GM23338 (cell line): ENCODE measurements at regions not wholly inside any gene's neighbourhood (a gene's known extent, or its start where the extent isn't known, plus 50 kb on each side); places are given as distances from the start of the nearest gene placed in this dataset.

Experiments used
- ATAC-seq: fragments of 200-7000 bp; cut with Tn5 transposase; 3 replicates; pipeline ENCODE4 v1.9.1; 2020
- DNase-seq: peaks from one replicate; pipeline ENCODE4 v3.0.0-alpha.2; 2015; ENCODE audit warnings: low spot score
- H2AFZ ChIP-seq: fragments of 200-600 bp; sonication (generic); 2 replicates; pipeline ENCODE4 v1.8.0; 2016; ENCODE audit warnings: antibody characterized with exemption, mild to moderate bottlenecking, moderate library complexity
- H3F3A ChIP-seq: fragments of 200-600 bp; sonication (generic); replicated peaks from 2 replicates; pipeline ENCODE4 v1.8.0; 2017; ENCODE audit warnings: antibody characterized with exemption, mixed run types, low read depth
- H3K27ac ChIP-seq: fragments of 200-600 bp; sonication (generic); 2 replicates; pipeline ENCODE4 v1.6.1; 2016; ENCODE audit warnings: low read depth
- H3K27me3 ChIP-seq: fragments of 200-600 bp; sonication (generic); 2 replicates; pipeline ENCODE4 v1.8.0; 2016; ENCODE audit warnings: mild to moderate bottlenecking, mixed run types, moderate library complexity; ENCODE audit not compliant: insufficient read depth
- H3K36me3 ChIP-seq: fragments of 200-600 bp; sonication (generic); 2 replicates; pipeline ENCODE4 v1.8.0; 2016; ENCODE audit warnings: mild to moderate bottlenecking; ENCODE audit not compliant: insufficient read depth
- H3K4me1 ChIP-seq: fragments of 200-600 bp; sonication (generic); 2 replicates; pipeline ENCODE4 v1.8.0; 2016; ENCODE audit warnings: mild to moderate bottlenecking, moderate library complexity; ENCODE audit not compliant: insufficient read depth
- H3K4me2 ChIP-seq: fragments of 200-600 bp; sonication (generic); 2 replicates; pipeline ENCODE4 v1.7.1; 2017; ENCODE audit warnings: mixed run types
- H3K4me3 ChIP-seq: fragments of 200-600 bp; sonication (generic); 2 replicates; pipeline ENCODE4 v1.6.1; 2016; ENCODE audit warnings: mixed run types
- H3K79me2 ChIP-seq: fragments of 200-600 bp; sonication (generic); replicated peaks from 2 replicates; pipeline ENCODE4 v1.8.0; 2017; ENCODE audit warnings: mild to moderate bottlenecking; ENCODE audit not compliant: insufficient read depth
- H3K9me2 ChIP-seq: fragments of 200-600 bp; sonication (generic); 2 replicates; pipeline ENCODE4 v1.8.0; 2017; ENCODE audit not compliant: insufficient read depth
- H4K20me1 ChIP-seq: fragments of 200-600 bp; sonication (generic); replicated peaks from 2 replicates; pipeline ENCODE4 v1.8.0; 2017; ENCODE audit warnings: mild to moderate bottlenecking; ENCODE audit not compliant: insufficient read depth
- H3K27ac Mint-ChIP-seq: 2 replicates; pipeline ENCODE4 v1.8.0; 2020; ENCODE audit warnings: inconsistent platforms, mild to moderate bottlenecking, moderate library complexity, mixed read lengths
- H3K27me3 Mint-ChIP-seq: 3 replicates; pipeline ENCODE4 v1.8.0; 2022; ENCODE audit warnings: low read depth, mild to moderate bottlenecking, moderate library complexity, mixed read lengths, inconsistent platforms; ENCODE audit not compliant: insufficient read depth, poor library complexity
- H3K36me3 Mint-ChIP-seq: 3 replicates; pipeline ENCODE4 v1.8.0; 2021; ENCODE audit warnings: low read depth, mild to moderate bottlenecking, inconsistent platforms, moderate library complexity, mixed read lengths
- H3K4me1 Mint-ChIP-seq: 3 replicates; pipeline ENCODE4 v1.8.0; 2020; ENCODE audit warnings: mild to moderate bottlenecking, inconsistent platforms, mixed read lengths
- H3K4me3 Mint-ChIP-seq: 3 replicates; pipeline ENCODE4 v1.8.0; 2021; ENCODE audit warnings: moderate library complexity, mild to moderate bottlenecking, inconsistent platforms, mixed read lengths
- H3K9me3 Mint-ChIP-seq: 3 replicates; pipeline ENCODE4 v1.8.0; 2020; ENCODE audit warnings: moderate library complexity, mild to moderate bottlenecking, inconsistent platforms, mixed read lengths
- CREB1 ChIP-seq: fragments of 250-450 bp; sonication (Bioruptor Pico); IDR thresholded peaks from 2 replicates; pipeline ENCODE4 v1.5.0; 2020; ENCODE audit warnings: low read depth, mild to moderate bottlenecking, moderate library complexity
- EZH2 ChIP-seq: fragments of 200-600 bp; sonication (generic); IDR thresholded peaks from one replicate; pipeline ENCODE4 v1.8.0; 2017; ENCODE audit warnings: antibody characterized with exemption, mild to moderate bottlenecking, low read depth; ENCODE audit not compliant: unreplicated experiment
- EZH2phosphoT487 ChIP-seq: fragments of 200-600 bp; sonication (generic); IDR thresholded peaks from one replicate; pipeline ENCODE4 v1.8.1; 2018; ENCODE audit warnings: antibody characterized with exemption; ENCODE audit not compliant: unreplicated experiment
- JUNB ChIP-seq: IDR thresholded peaks from one replicate; pipeline ENCODE4 v1.6.1; 2016; ENCODE audit warnings: antibody characterized with exemption; ENCODE audit not compliant: unreplicated experiment
- NANOG ChIP-seq: IDR thresholded peaks from 2 replicates; pipeline ENCODE4 v1.6.1; 2016; ENCODE audit warnings: antibody characterized with exemption, borderline replicate concordance
- REST ChIP-seq: IDR thresholded peaks from one replicate; pipeline ENCODE4 v1.6.1; 2018; ENCODE audit warnings: antibody characterized with exemption; ENCODE audit not compliant: unreplicated experiment
- STAT1 ChIP-seq: IDR thresholded peaks from one replicate; pipeline ENCODE4 v1.6.1; 2016; ENCODE audit warnings: antibody characterized with exemption; ENCODE audit not compliant: unreplicated experiment
- ZNF114 ChIP-seq: fragments of 250-450 bp; sonication (Bioruptor Pico); IDR thresholded peaks from 2 replicates; pipeline ENCODE4 v1.5.0; 2020; ENCODE audit warnings: mild to moderate bottlenecking, moderate library complexity
- ZNF331 ChIP-seq: fragments of 250-450 bp; sonication (Bioruptor Pico); IDR thresholded peaks from 2 replicates; pipeline ENCODE4 v1.5.0; 2020; ENCODE audit warnings: low read depth, mild to moderate bottlenecking, moderate library complexity

GRCh38 chr3:124207873-124208485, 216.1 kb upstream of the ROPN1 start (continued):
- TF ChIP-seq JUNB = no peak
- TF ChIP-seq ZNF331 = no peak
- TF ChIP-seq ZNF114 (CRISPR knock-in tag) = no peak
- no peak for TF ChIP-seq REST
- no peak for TF ChIP-seq EZH2phosphoT487
- TF ChIP-seq NANOG = no peak
- no peak for TF ChIP-seq STAT1

GRCh38 chr3:124209426-124209825, 217.5 kb upstream of the ROPN1 start:
- H3K9me2 ChIP-seq = 0 out of 2 replicates have a peak, but pooled peaks cover 5% of the 10 kb centered on the region
- peaks cover 10% of the 10 kb centered on the region for H3K4me1 ChIP-seq
- H3K36me3 ChIP-seq = no peaks in the 10 kb centered on the region
- no peak overlapping the region for H3K4me2 ChIP-seq
- peaks cover 14% of the 10 kb centered on the region for H3K4me1 Mint-ChIP-seq
- no peaks in the 10 kb centered on the region for H3K36me3 Mint-ChIP-seq
- H4K20me1 ChIP-seq = no peaks in the 10 kb centered on the region
- H3K79me2 ChIP-seq = no peaks in the 10 kb centered on the region
- H3K27ac Mint-ChIP-seq = no peak overlapping the region
- no peak overlapping the region for H2AFZ ChIP-seq
- DNase-seq (no peak), ATAC-seq (no peak)
- H3K27ac ChIP-seq = no peak overlapping the region
- H3K4me3 ChIP-seq = no peak overlapping the region
- peaks cover 2% of the 10 kb centered on the region for H3K27me3 Mint-ChIP-seq
- H3K4me3 Mint-ChIP-seq = no peak overlapping the region
- no peaks in the 10 kb centered on the region for H3K27me3 ChIP-seq
- no peaks in the 10 kb centered on the region for H3F3A ChIP-seq
- TF ChIP-seq ZNF114 (CRISPR knock-in tag) (no peak), EZH2 (no peak)
- no peaks in the 10 kb centered on the region for H3K9me3 Mint-ChIP-seq

GRCh38 chr3:124210899-124211298, 219.0 kb upstream of the ROPN1 start:
- Histone ChIP-seq H3F3A (no peaks in the 10 kb centered on the region), H3K9me2 (no peaks in the 10 kb centered on the region), H3K36me3 (no peaks in the 10 kb centered on the region), H3K4me1 (peaks cover 10% of the 10 kb centered on the region), H3K79me2 (no peaks in the 10 kb centered on the region), H3K4me2 (no peak overlapping the region), H3K4me3 (no peak overlapping the region), H3K27me3 (no peaks in the 10 kb centered on the region), H2AFZ (no peak overlapping the region), H3K27ac (no peak overlapping the region), H4K20me1 (no peaks in the 10 kb centered on the region)
- no peak overlapping the region for H3K4me3 Mint-ChIP-seq
- no peak for ATAC-seq
- H3K27me3 Mint-ChIP-seq = peaks cover 2% of the 10 kb centered on the region
- no peak overlapping the region for H3K27ac Mint-ChIP-seq
- no peaks in the 10 kb centered on the region for H3K36me3 Mint-ChIP-seq
- peaks cover 14% of the 10 kb centered on the region for H3K4me1 Mint-ChIP-seq
- TF ChIP-seq JUNB = no peak
- TF ChIP-seq EZH2phosphoT487 = no peak
- TF ChIP-seq ZNF331 = no peak
- no peak for TF ChIP-seq NANOG
- no peak for TF ChIP-seq EZH2
- TF ChIP-seq ZNF114 (CRISPR knock-in tag) = no peak
- no peak for TF ChIP-seq CREB1 (CRISPR knock-in tag)
- no peak for DNase-seq
- no peaks in the 10 kb centered on the region for H3K9me3 Mint-ChIP-seq
